ENCODE measurements at regions not wholly inside any gene's neighbourhood (a gene's known extent, or its start where the extent isn't known, plus 50 kb on each side); places are given as distances from the start of the nearest gene placed in this dataset.

GRCh38 chr13:34777914-34778303 is 164.2 kb upstream of the NBEA start:
- DNase-seq (ENCODE audit: low read depth, low spot score): no peak

GRCh38 chr13:34779171-34779570 is 162.9 kb upstream of the NBEA start:
- no peak for DNase-seq (ENCODE audit: low read depth, low spot score)

GRCh38 chr13:34793301-34793700 is 148.8 kb upstream of the NBEA start:
- no peak for DNase-seq (ENCODE audit: low read depth, low spot score)

- DNase-seq (ENCODE audit: low read depth, low spot score): no peak
Measured at GRCh38 chr13:34803756-34804155, 138.3 kb upstream of the NBEA start.

- no peak for DNase-seq (ENCODE audit: low read depth, low spot score)
Measured at GRCh38 chr13:34805347-34805746, 136.7 kb upstream of the NBEA start.

GRCh38 chr13:34808649-34809048 is 133.4 kb upstream of the NBEA start:
- no peak for DNase-seq (ENCODE audit: low read depth, low spot score)

GRCh38 chr13:34810996-34811395 is 131.1 kb upstream of the NBEA start:
- DNase-seq (ENCODE audit: low read depth, low spot score): no peak

GRCh38 chr13:34815526-34815925 is 126.5 kb upstream of the NBEA start:
- DNase-seq (ENCODE audit: low read depth, low spot score): no peak

- no peak for DNase-seq (ENCODE audit: low read depth, low spot score)
Measured at GRCh38 chr13:34816245-34816884, 125.7 kb upstream of the NBEA start.

GRCh38 chr13:34816908-34817665 is 125.0 kb upstream of the NBEA start:
- no peak for DNase-seq (ENCODE audit: low read depth, low spot score)

- no peak for DNase-seq (ENCODE audit: low read depth, low spot score)
Measured at GRCh38 chr13:34822650-34823049, 119.4 kb upstream of the NBEA start.

GRCh38 chr13:34826432-34826831 is 115.6 kb upstream of the NBEA start:
- DNase-seq (ENCODE audit: low read depth, low spot score): no peak

GRCh38 chr13:34833562-34834182 is 108.4 kb upstream of the NBEA start:
- no peak for DNase-seq (ENCODE audit: low read depth, low spot score)

- DNase-seq (ENCODE audit: low read depth, low spot score): no peak
Measured at GRCh38 chr13:34842466-34842865, 99.6 kb upstream of the NBEA start.

- no peak for DNase-seq (ENCODE audit: low read depth, low spot score)
Measured at GRCh38 chr13:34847766-34848165, 94.3 kb upstream of the NBEA start.

- DNase-seq (ENCODE audit: low read depth, low spot score): no peak
Measured at GRCh38 chr13:34849406-34849805, 92.7 kb upstream of the NBEA start.

- no peak for DNase-seq (ENCODE audit: low read depth, low spot score)
Measured at GRCh38 chr13:34853161-34853560, 88.9 kb upstream of the NBEA start.

- no peak for DNase-seq (ENCODE audit: low read depth, low spot score)
Measured at GRCh38 chr13:34857558-34858325, 84.3 kb upstream of the NBEA start.

- no peak for DNase-seq (ENCODE audit: low read depth, low spot score)
Measured at GRCh38 chr13:34862311-34862710, 79.8 kb upstream of the NBEA start.

- DNase-seq (ENCODE audit: low read depth, low spot score): no peak
Measured at GRCh38 chr13:34862716-34863115, 79.4 kb upstream of the NBEA start.

GRCh38 chr13:34863360-34864135 is 78.5 kb upstream of the NBEA start:
- DNase-seq (ENCODE audit: low read depth, low spot score): no peak
